ENCODE measurements at regions not wholly inside any gene's neighbourhood (a gene's known extent, or its start where the extent isn't known, plus 50 kb on each side); places are given as distances from the start of the nearest gene placed in this dataset.
A peak's percentile ranks its signal among the peaks of the same experiment; 100 is the strongest.

GRCh38 chr13:111539791-111540446 is 219.5 kb downstream of the TEX29 start:
- WGBS (ENCODE audit: insufficient coverage, low coverage, low lambda C conversion rate, missing lambda C conversion rate), result 92% methylated on average over 9 of the region's 17 CpGs
- intact Hi-C loops (cut with DNase I), result no loop called here
- TF ChIP-seq POLR2A (IDR thresholded peaks at IDR 0.05), result no peak
- no peak for TF ChIP-seq CTCF (IDR thresholded peaks at IDR 0.05)
- Histone ChIP-seq H3K4me3 (no peak overlapping the region), H3K9me3 (no peaks in the 10 kb centered on the region), H3K27me3 (no peaks in the 10 kb centered on the region), H3K4me1 (peaks cover 0 to 28% (median 13%) of the 10 kb centered on the region in 4 donors), H3K36me3 (no peaks in the 10 kb centered on the region), H3K27ac (no peak overlapping the region)
- DNase-seq, result no peak
- no peak for ATAC-seq

- DNase-seq, result no peak
- Histone ChIP-seq H3K4me1 (peaks cover 0 to 28% (median 13%) of the 10 kb centered on the region in 4 donors), H3K27ac (no peak overlapping the region), H3K36me3 (no peaks in the 10 kb centered on the region), H3K9me3 (no peaks in the 10 kb centered on the region), H3K27me3 (no peaks in the 10 kb centered on the region), H3K4me3 (no peak overlapping the region)
- ATAC-seq, result no peak
- TF ChIP-seq CTCF (IDR thresholded peaks at IDR 0.05), result no peak
- TF ChIP-seq POLR2A (IDR thresholded peaks at IDR 0.05), result no peak
- 92% methylated on average over 8 of the region's 10 CpGs for WGBS (ENCODE audit: insufficient coverage, low coverage, low lambda C conversion rate, missing lambda C conversion rate)
- intact Hi-C loops (cut with DNase I), result no loop called here
Measured at GRCh38 chr13:111540486-111540885, 220.0 kb downstream of the TEX29 start.

- TF ChIP-seq CTCF (IDR thresholded peaks at IDR 0.05) (no peak), POLR2A (IDR thresholded peaks at IDR 0.05) (no peak)
- Histone ChIP-seq H3K9me3 (no peaks in the 10 kb centered on the region), H3K27me3 (no peaks in the 10 kb centered on the region), H3K27ac (no peak overlapping the region), H3K4me1 (peaks cover 0 to 28% (median 13%) of the 10 kb centered on the region in 4 donors), H3K36me3 (no peaks in the 10 kb centered on the region), H3K4me3 (no peak overlapping the region)
- DNase-seq (no peak), ATAC-seq (no peak)
- 100% methylated on average over 2 of the region's 11 CpGs for WGBS (ENCODE audit: insufficient coverage, low coverage, low lambda C conversion rate, missing lambda C conversion rate)
- intact Hi-C loops (cut with DNase I), result no loop called here
Measured at GRCh38 chr13:111541345-111541744, 220.9 kb downstream of the TEX29 start.

GRCh38 chr13:111541752-111542529 is 221.5 kb downstream of the TEX29 start:
- no peak overlapping the region for H3K4me3 ChIP-seq
- WGBS (ENCODE audit: insufficient coverage, low coverage, low lambda C conversion rate, missing lambda C conversion rate), result 49% methylated on average over 8 of the region's 15 CpGs
- H3K27ac ChIP-seq, result peak overlapping the region in 2 of 3 donors; percentile 60 to 88
- intact Hi-C loops (cut with DNase I), result no loop called here
- TF ChIP-seq CTCF (IDR thresholded peaks at IDR 0.05), result no peak
- no peak for TF ChIP-seq POLR2A (IDR thresholded peaks at IDR 0.05)
- no peaks in the 10 kb centered on the region for H3K9me3 ChIP-seq
- H3K4me1 ChIP-seq, result peaks cover 0 to 28% (median 13%) of the 10 kb centered on the region in 4 donors
- ATAC-seq (peak; percentile 30 to 53 (median 41)), DNase-seq (peak in 1 of 3 donors; percentile 69)
- no peaks in the 10 kb centered on the region for H3K27me3 ChIP-seq
- no peaks in the 10 kb centered on the region for H3K36me3 ChIP-seq
